HG03442 (cell line): ENCODE measurements at regions not wholly inside any gene's neighbourhood (a gene's known extent, or its start where the extent isn't known, plus 50 kb on each side); places are given as distances from the start of the nearest gene placed in this dataset.

Source experiments
- ATAC-seq: cut with Tn5 transposase; IDR thresholded peaks from one replicate; pipeline ENCODE4 v1.9.1; 2021; ENCODE audit warnings: mild to moderate bottlenecking, moderate library complexity; ENCODE audit not compliant: unreplicated experiment

GRCh38 chr1:184141361-184141880 is 89.9 kb downstream of the TSEN15 start:
- ATAC-seq = no peak

- no peak for ATAC-seq
Observed at GRCh38 chr1:184143449-184143848, 91.9 kb downstream of the TSEN15 start.

GRCh38 chr1:184145083-184145482 is 93.6 kb downstream of the TSEN15 start:
- no peak for ATAC-seq

GRCh38 chr1:184146202-184146601 is 94.7 kb downstream of the TSEN15 start:
- ATAC-seq = no peak

- ATAC-seq = no peak
Observed at GRCh38 chr1:184150776-184151531, 99.4 kb downstream of the TSEN15 start.

GRCh38 chr1:184152434-184152898 is 100.9 kb downstream of the TSEN15 start:
- ATAC-seq = no peak

- no peak for ATAC-seq
Observed at GRCh38 chr1:184152974-184153373, 101.4 kb downstream of the TSEN15 start.

- ATAC-seq = no peak
Observed at GRCh38 chr1:184153731-184154130, 102.2 kb downstream of the TSEN15 start.

GRCh38 chr1:184156521-184157393 is 105.2 kb downstream of the TSEN15 start:
- no peak for ATAC-seq

GRCh38 chr1:184157394-184157742 is 105.8 kb downstream of the TSEN15 start:
- ATAC-seq = no peak

GRCh38 chr1:184158896-184159681 is 107.6 kb downstream of the TSEN15 start:
- no peak for ATAC-seq

- ATAC-seq = no peak
Observed at GRCh38 chr1:184160236-184160635, 108.7 kb downstream of the TSEN15 start.

GRCh38 chr1:184161071-184161698 is 109.7 kb downstream of the TSEN15 start:
- ATAC-seq = no peak

GRCh38 chr1:184162281-184162680 is 110.8 kb downstream of the TSEN15 start:
- no peak for ATAC-seq

GRCh38 chr1:184163674-184164465 is 112.3 kb downstream of the TSEN15 start:
- ATAC-seq = peak; percentile 88

- no peak for ATAC-seq
Observed at GRCh38 chr1:184164536-184164935, 113.0 kb downstream of the TSEN15 start.

GRCh38 chr1:184166485-184166884 is 115.0 kb downstream of the TSEN15 start:
- no peak for ATAC-seq

GRCh38 chr1:184167352-184167751 is 115.8 kb downstream of the TSEN15 start:
- no peak for ATAC-seq

- ATAC-seq = no peak
Observed at GRCh38 chr1:184170719-184171118, 119.2 kb downstream of the TSEN15 start.

GRCh38 chr1:184176058-184176457 is 124.5 kb downstream of the TSEN15 start:
- ATAC-seq = no peak
